RPMI7951 (cell line): ENCODE measurements at regions not wholly inside any gene's neighbourhood (a gene's known extent, or its start where the extent isn't known, plus 50 kb on each side); places are given as distances from the start of the nearest gene placed in this dataset.
A peak's percentile ranks its signal among the peaks of the same experiment; 100 is the strongest.

Experiments
- DNase-seq: peaks from one replicate; pipeline ENCODE4 v3.0.0-alpha.2; 2012; ENCODE audit warnings: low read depth

- peak; percentile 14 for DNase-seq
Measured at GRCh38 chr2:188645986-188646385, 328.2 kb upstream of the COL3A1 start.

GRCh38 chr2:188647430-188648070 is 326.6 kb upstream of the COL3A1 start:
- no peak for DNase-seq

GRCh38 chr2:188659656-188660406 is 314.3 kb upstream of the COL3A1 start:
- peak; percentile 79 for DNase-seq

- no peak for DNase-seq
Measured at GRCh38 chr2:188663301-188663700, 310.9 kb upstream of the COL3A1 start.

GRCh38 chr2:188664416-188664815 is 309.8 kb upstream of the COL3A1 start:
- no peak for DNase-seq

- DNase-seq: peak; percentile 43
Measured at GRCh38 chr2:188664951-188665595, 309.1 kb upstream of the COL3A1 start.

GRCh38 chr2:188665727-188666304 is 308.4 kb upstream of the COL3A1 start:
- no peak for DNase-seq

GRCh38 chr2:188666503-188666902 is 307.7 kb upstream of the COL3A1 start:
- no peak for DNase-seq

- peak; percentile 66 for DNase-seq
Measured at GRCh38 chr2:188668017-188668680, 306.0 kb upstream of the COL3A1 start.

GRCh38 chr2:188675391-188676009 is 298.7 kb upstream of the COL3A1 start:
- DNase-seq: peak; percentile 57

GRCh38 chr2:188676010-188676400 is 298.2 kb upstream of the COL3A1 start:
- peak; percentile 28 for DNase-seq

GRCh38 chr2:188677142-188677541 is 297.0 kb upstream of the COL3A1 start:
- no peak for DNase-seq

- peak; percentile 8 for DNase-seq
Measured at GRCh38 chr2:188678882-188679281, 295.3 kb upstream of the COL3A1 start.

- no peak for DNase-seq
Measured at GRCh38 chr2:188682838-188683237, 291.3 kb upstream of the COL3A1 start.

- DNase-seq: no peak
Measured at GRCh38 chr2:188684795-188685194, 289.4 kb upstream of the COL3A1 start.

- DNase-seq: no peak
Measured at GRCh38 chr2:188693111-188693510, 281.1 kb upstream of the COL3A1 start.

- no peak for DNase-seq
Measured at GRCh38 chr2:188693771-188694170, 280.4 kb upstream of the COL3A1 start.

GRCh38 chr2:188695953-188696352 is 278.2 kb upstream of the COL3A1 start:
- DNase-seq: peak; percentile 83

- DNase-seq: peak; percentile 64
Measured at GRCh38 chr2:188698151-188698550, 276.0 kb upstream of the COL3A1 start.

- DNase-seq: peak; percentile 44
Measured at GRCh38 chr2:188701836-188702235, 272.3 kb upstream of the COL3A1 start.

GRCh38 chr2:188705191-188705590 is 269.0 kb upstream of the COL3A1 start:
- peak; percentile 34 for DNase-seq

GRCh38 chr2:188713961-188714360 is 260.2 kb upstream of the COL3A1 start:
- no peak for DNase-seq
